NT2/D1 (cell line): ENCODE measurements at regions not wholly inside any gene's neighbourhood (a gene's known extent, or its start where the extent isn't known, plus 50 kb on each side); places are given as distances from the start of the nearest gene placed in this dataset.

Experiments
- SUZ12 ChIP-seq: IDR thresholded peaks from 2 replicates; pipeline ENCODE4 v1.6.1; 2011; ENCODE audit not compliant: insufficient read length, insufficient read depth; ENCODE audit errors: extremely low read depth
- YY1 ChIP-seq: IDR thresholded peaks from 2 replicates; pipeline ENCODE4 v1.6.1; 2011; ENCODE audit not compliant: insufficient read length, insufficient read depth
- ZNF274 ChIP-seq: IDR thresholded peaks from 2 replicates; pipeline ENCODE4 v1.6.1; 2011; ENCODE audit warnings: mild to moderate bottlenecking, low read depth, low read length

DNA sequence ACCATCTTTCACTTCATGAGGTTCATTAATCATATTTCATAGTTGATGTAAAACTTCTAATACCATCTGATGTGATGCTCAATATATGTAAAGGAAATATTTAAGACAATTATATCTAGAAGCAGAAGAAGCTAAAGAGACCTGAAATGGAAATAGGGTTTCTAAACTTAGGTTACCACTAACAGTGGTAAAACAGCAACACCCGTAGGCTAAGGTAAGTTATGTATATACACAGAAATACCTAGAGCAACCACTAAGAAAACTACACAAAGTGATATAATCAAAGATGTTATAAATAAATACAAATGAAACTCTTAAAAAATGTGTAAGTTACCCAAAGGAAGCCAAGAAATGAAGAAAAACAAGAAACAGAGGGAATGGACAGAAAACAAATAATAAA, 61.1 kb upstream of the TNFSF4 start:
- no peak for TF ChIP-seq SUZ12
- TF ChIP-seq ZNF274: no peak
- no peak for TF ChIP-seq YY1
